Endothelial cell (in vitro differentiated cells): ENCODE measurements at regions not wholly inside any gene's neighbourhood (a gene's known extent, or its start where the extent isn't known, plus 50 kb on each side); places are given as distances from the start of the nearest gene placed in this dataset.
"Not testable (repeated sequence)": the region's sequence is repeated elsewhere in the genome, so short reads cannot be mapped to it uniquely, and the experiment has no call there.

Experiments used
- DNase-seq: peaks from one replicate; pipeline ENCODE4 v3.0.0; 2021; ENCODE audit warnings: low spot score
- H3K27ac Mint-ChIP-seq: one replicate; pipeline ENCODE4 v1.8.0; 2021; ENCODE audit warnings: mixed read lengths, inconsistent platforms; ENCODE audit not compliant: unreplicated experiment
- H3K27me3 Mint-ChIP-seq: one replicate; pipeline ENCODE4 v1.8.0; 2021; ENCODE audit warnings: mild to moderate bottlenecking, moderate library complexity, mixed read lengths, inconsistent platforms; ENCODE audit not compliant: unreplicated experiment
- H3K36me3 Mint-ChIP-seq: one replicate; pipeline ENCODE4 v1.8.0; 2021; ENCODE audit warnings: mild to moderate bottlenecking, low read depth, mixed read lengths, inconsistent platforms; ENCODE audit not compliant: unreplicated experiment
- H3K4me1 Mint-ChIP-seq: one replicate; pipeline ENCODE4 v1.8.0; 2021; ENCODE audit warnings: mild to moderate bottlenecking, mixed read lengths, inconsistent platforms; ENCODE audit not compliant: unreplicated experiment
- H3K4me3 Mint-ChIP-seq: one replicate; pipeline ENCODE4 v1.8.0; 2021; ENCODE audit warnings: mild to moderate bottlenecking, mixed read lengths, inconsistent platforms; ENCODE audit not compliant: unreplicated experiment
- H3K9me3 Mint-ChIP-seq: one replicate; pipeline ENCODE4 v1.8.0; 2021; ENCODE audit warnings: mixed read lengths, inconsistent platforms; ENCODE audit not compliant: unreplicated experiment
- TF ChIP-seq, protein P1 (sequence below): fragments of 200-600 bp; sonication (generic); IDR thresholded peaks from one replicate; pipeline ENCODE4 v1.5.0; 2021; ENCODE audit warnings: antibody characterized with exemption; ENCODE audit not compliant: unreplicated experiment

DNA sequence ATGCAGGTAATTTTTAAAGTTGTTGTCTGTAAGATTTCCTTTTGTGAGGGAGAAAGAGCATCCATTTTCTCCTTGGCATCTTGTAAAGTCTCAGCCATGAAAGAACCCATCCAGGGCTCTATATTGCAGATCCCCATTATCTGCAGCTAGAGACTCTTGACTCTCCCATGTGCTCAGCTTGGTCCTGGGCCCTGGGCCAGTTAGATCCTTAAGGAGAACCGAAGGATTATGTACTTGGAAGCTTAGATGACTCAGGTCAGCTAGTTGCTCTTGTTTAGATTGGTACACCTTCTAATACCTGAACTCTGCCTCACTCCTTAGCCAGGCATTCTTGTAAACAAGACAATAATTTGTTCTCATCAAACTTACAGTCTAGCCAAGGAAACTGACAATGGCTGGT, 1617.6 kb downstream of the KHDRBS2 start:
- peaks cover 5% of the 10 kb centered on the region for H3K27me3 Mint-ChIP-seq
- H3K27ac Mint-ChIP-seq = no peak overlapping the region
- TF ChIP-seq, protein P1, sequence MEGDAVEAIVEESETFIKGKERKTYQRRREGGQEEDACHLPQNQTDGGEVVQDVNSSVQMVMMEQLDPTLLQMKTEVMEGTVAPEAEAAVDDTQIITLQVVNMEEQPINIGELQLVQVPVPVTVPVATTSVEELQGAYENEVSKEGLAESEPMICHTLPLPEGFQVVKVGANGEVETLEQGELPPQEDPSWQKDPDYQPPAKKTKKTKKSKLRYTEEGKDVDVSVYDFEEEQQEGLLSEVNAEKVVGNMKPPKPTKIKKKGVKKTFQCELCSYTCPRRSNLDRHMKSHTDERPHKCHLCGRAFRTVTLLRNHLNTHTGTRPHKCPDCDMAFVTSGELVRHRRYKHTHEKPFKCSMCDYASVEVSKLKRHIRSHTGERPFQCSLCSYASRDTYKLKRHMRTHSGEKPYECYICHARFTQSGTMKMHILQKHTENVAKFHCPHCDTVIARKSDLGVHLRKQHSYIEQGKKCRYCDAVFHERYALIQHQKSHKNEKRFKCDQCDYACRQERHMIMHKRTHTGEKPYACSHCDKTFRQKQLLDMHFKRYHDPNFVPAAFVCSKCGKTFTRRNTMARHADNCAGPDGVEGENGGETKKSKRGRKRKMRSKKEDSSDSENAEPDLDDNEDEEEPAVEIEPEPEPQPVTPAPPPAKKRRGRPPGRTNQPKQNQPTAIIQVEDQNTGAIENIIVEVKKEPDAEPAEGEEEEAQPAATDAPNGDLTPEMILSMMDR = no peak
- no peaks in the 10 kb centered on the region for H3K4me1 Mint-ChIP-seq
- no peaks in the 10 kb centered on the region for H3K36me3 Mint-ChIP-seq
- no peak for DNase-seq
- H3K9me3 Mint-ChIP-seq = peaks cover 4% of the 10 kb centered on the region
- no peak overlapping the region for H3K4me3 Mint-ChIP-seq

DNA sequence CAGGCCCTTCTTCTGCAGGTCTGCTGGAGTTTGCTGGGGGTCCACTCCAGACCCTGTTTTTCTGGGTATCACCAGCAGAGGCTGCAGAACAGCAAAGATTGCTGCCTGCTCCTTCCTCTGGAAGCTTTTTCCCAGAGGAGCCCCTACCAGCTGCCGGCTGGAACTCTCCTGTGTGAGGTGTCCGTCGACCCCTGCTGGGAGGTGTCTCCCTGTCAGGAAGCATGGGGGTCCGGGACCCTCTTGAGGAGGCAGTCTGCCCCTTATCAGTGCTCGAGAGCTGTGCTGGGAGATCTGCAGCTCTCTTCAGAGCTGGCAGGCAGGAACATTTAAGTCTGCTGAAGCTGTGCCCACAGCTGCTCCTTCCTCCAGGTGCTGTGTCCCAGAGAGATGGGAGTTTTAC, 1622.8 kb downstream of the KHDRBS2 start:
- peaks cover 12% of the 10 kb centered on the region for H3K9me3 Mint-ChIP-seq
- not testable (repeated sequence) for H3K27me3 Mint-ChIP-seq, DNase-seq, H3K27ac Mint-ChIP-seq, H3K36me3 Mint-ChIP-seq, H3K4me3 Mint-ChIP-seq, H3K4me1 Mint-ChIP-seq

DNA sequence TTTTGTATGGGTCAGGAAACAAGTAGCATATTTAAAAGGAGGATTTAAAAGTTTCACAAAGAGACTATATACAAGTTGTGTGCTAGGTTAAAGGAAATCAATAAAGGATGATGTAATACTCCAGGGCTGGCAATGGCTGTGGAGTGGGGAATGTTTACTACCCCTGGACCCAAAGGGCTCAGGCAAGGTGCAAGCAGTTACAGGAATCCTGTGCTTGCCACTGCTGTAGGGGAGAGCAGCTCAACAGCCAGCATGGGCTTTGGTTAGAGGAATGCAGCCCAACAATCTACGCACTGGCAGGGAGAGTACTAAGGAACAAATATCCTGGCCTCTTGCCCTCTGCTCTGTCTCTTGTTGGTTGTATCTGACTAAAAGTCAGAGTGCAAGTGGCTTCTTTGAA, 1642.2 kb downstream of the KHDRBS2 start:
- Mint-ChIP-seq H3K4me3 (no peak overlapping the region), H3K27ac (no peak overlapping the region), H3K4me1 (peaks cover 8% of the 10 kb centered on the region), H3K27me3 (peaks cover 4% of the 10 kb centered on the region), H3K9me3 (no peaks in the 10 kb centered on the region), H3K36me3 (no peaks in the 10 kb centered on the region)
- TF ChIP-seq, protein P1 = no peak
- DNase-seq = no peak

DNA sequence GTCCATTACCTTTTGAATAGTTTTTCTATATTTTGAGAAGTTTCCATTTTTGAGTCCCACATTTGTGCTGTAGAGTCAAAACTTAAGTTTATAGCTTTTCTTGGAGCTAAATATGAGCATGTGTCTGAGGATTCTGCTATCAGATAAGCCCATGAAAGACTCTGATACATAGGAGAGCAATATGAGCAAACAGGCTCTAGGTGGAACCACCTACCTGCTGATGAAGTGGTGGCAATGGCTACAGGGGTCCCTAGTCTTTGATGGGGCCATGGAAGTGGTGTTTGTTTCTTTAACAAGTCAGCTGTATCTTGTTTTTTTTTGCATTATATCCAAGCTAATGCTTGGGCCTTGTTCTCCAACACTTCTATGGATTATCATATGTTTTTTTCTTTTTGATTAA, 1646.8 kb downstream of the KHDRBS2 start:
- H3K36me3 Mint-ChIP-seq, H3K9me3 Mint-ChIP-seq: not testable (repeated sequence)

More for the DNA sequence above, 1646.8 kb downstream of the KHDRBS2 start:
- H3K4me3 Mint-ChIP-seq, H3K27me3 Mint-ChIP-seq, H3K4me1 Mint-ChIP-seq, H3K27ac Mint-ChIP-seq, DNase-seq: not testable (repeated sequence)
